ENCODE measurements at regions not wholly inside any gene's neighbourhood (a gene's known extent, or its start where the extent isn't known, plus 50 kb on each side); places are given as distances from the start of the nearest gene placed in this dataset.

- TF ChIP-seq, protein P1, sequence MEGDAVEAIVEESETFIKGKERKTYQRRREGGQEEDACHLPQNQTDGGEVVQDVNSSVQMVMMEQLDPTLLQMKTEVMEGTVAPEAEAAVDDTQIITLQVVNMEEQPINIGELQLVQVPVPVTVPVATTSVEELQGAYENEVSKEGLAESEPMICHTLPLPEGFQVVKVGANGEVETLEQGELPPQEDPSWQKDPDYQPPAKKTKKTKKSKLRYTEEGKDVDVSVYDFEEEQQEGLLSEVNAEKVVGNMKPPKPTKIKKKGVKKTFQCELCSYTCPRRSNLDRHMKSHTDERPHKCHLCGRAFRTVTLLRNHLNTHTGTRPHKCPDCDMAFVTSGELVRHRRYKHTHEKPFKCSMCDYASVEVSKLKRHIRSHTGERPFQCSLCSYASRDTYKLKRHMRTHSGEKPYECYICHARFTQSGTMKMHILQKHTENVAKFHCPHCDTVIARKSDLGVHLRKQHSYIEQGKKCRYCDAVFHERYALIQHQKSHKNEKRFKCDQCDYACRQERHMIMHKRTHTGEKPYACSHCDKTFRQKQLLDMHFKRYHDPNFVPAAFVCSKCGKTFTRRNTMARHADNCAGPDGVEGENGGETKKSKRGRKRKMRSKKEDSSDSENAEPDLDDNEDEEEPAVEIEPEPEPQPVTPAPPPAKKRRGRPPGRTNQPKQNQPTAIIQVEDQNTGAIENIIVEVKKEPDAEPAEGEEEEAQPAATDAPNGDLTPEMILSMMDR (IDR thresholded peaks at IDR 0.05; ENCODE audit: low read depth, low read length) = no peak
- in situ Hi-C loops (cut with HindIII; ENCODE audit: low sequenced_read_pairs) = no loop called here
- no peak overlapping the region for H3K4me3 ChIP-seq (ENCODE audit: low read depth, low read length)
- no peak for DNase-seq (ENCODE audit: low read depth, low spot score)
Measured at GRCh38 chr2:3927031-3927430, 223.7 kb downstream of the DCDC2C start.

GRCh38 chr2:3929374-3929773 is 226.0 kb downstream of the DCDC2C start:
- no peak for DNase-seq (ENCODE audit: low read depth, low spot score)
- in situ Hi-C loops (cut with HindIII; ENCODE audit: low sequenced_read_pairs) = no loop called here
- TF ChIP-seq, protein P1 (IDR thresholded peaks at IDR 0.05; ENCODE audit: low read depth, low read length) = no peak
- H3K4me3 ChIP-seq (ENCODE audit: low read depth, low read length) = no peak overlapping the region

GRCh38 chr2:3930246-3930645 is 226.9 kb downstream of the DCDC2C start:
- TF ChIP-seq, protein P1 (IDR thresholded peaks at IDR 0.05; ENCODE audit: low read depth, low read length) = no peak
- no peak overlapping the region for H3K4me3 ChIP-seq (ENCODE audit: low read depth, low read length)
- DNase-seq (ENCODE audit: low read depth, low spot score) = no peak
- in situ Hi-C loops (cut with HindIII; ENCODE audit: low sequenced_read_pairs) = no loop called here

DNA sequence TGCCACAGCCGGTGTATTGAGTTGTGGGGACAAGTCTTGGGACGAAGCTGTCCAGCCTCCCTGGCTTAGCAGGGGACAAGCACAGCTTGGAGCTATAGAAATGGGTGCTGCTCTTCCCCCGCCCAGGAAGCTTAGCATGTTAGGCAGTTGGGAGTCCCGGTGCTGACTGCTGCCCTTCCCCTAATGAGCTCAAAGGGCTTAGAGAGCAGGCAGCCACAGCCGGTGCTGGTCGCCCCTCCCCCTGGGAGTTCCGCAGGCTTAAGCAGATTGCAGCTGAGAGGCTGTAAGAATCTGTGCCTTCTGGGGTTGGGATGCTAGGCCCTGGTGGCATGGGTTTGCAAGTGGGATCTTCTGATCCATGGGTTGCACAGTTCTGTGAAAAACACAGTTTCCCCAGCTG is 237.3 kb downstream of the DCDC2C start:
- no peak overlapping the region for H3K4me3 ChIP-seq (ENCODE audit: low read depth, low read length)
- DNase-seq (ENCODE audit: low read depth, low spot score) = no peak
- TF ChIP-seq, protein P1 (IDR thresholded peaks at IDR 0.05; ENCODE audit: low read depth, low read length) = no peak
- in situ Hi-C loops (cut with HindIII; ENCODE audit: low sequenced_read_pairs) = no loop called here

GRCh38 chr2:3942841-3943240 is 239.5 kb downstream of the DCDC2C start:
- in situ Hi-C loops (cut with HindIII; ENCODE audit: low sequenced_read_pairs) = no loop called here
- DNase-seq (ENCODE audit: low read depth, low spot score) = no peak
- TF ChIP-seq, protein P1 (IDR thresholded peaks at IDR 0.05; ENCODE audit: low read depth, low read length) = no peak
- no peak overlapping the region for H3K4me3 ChIP-seq (ENCODE audit: low read depth, low read length)

DNA sequence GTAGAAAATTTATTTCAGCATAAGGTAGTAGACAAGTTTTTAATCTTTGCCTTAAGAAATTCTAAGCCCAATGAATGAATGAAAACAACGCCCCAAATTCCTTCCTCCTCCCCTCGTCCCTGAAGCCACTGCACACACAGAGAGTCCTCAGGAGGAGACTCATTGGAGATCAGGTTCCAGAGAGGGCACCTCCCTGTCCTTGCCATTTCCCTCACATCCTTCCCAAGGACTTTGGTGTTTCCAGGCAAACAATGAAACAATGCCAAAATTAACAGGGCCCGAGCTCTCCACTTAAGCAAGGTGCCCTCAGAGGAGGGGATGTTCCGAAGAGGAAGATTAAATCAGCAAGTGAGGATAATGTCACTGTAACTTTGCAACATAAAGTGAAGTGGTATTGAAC is 240.7 kb downstream of the DCDC2C start:
- no peak overlapping the region for H3K4me3 ChIP-seq (ENCODE audit: low read depth, low read length)
- no peak for DNase-seq (ENCODE audit: low read depth, low spot score)
- TF ChIP-seq, protein P1 (IDR thresholded peaks at IDR 0.05; ENCODE audit: low read depth, low read length) = no peak
- in situ Hi-C loops (cut with HindIII; ENCODE audit: low sequenced_read_pairs) = no loop called here

GRCh38 chr2:3944841-3945240 is 241.5 kb downstream of the DCDC2C start:
- TF ChIP-seq, protein P1 (IDR thresholded peaks at IDR 0.05; ENCODE audit: low read depth, low read length) = no peak
- no peak for DNase-seq (ENCODE audit: low read depth, low spot score)
- in situ Hi-C loops (cut with HindIII; ENCODE audit: low sequenced_read_pairs) = no loop called here
- H3K4me3 ChIP-seq (ENCODE audit: low read depth, low read length) = no peak overlapping the region
